Omental fat pad (tissue), 3 donors: ENCODE measurements at regions not wholly inside any gene's neighbourhood (a gene's known extent, or its start where the extent isn't known, plus 50 kb on each side); places are given as distances from the start of the nearest gene placed in this dataset.
"Not testable (repeated sequence)": the region's sequence is repeated elsewhere in the genome, so short reads cannot be mapped to it uniquely, and the experiment has no call there.

Experiments
- ATAC-seq: fragments of 150-250 bp; one replicate; pipeline ENCODE4 v1.9.1; 2016; ENCODE audit warnings: mild to moderate bottlenecking, moderate library complexity; ENCODE audit not compliant: low FRiP score
- DNase-seq: peaks from one replicate; pipeline ENCODE4 v3.0.0-alpha.2; 2019; ENCODE audit warnings: low spot score
- CTCF ChIP-seq, 3 donors: fragments of 450-650 bp; IDR thresholded peaks; one replicate each; pipeline ENCODE4 v1.5.1; 2016 to 2017; ENCODE audit warnings: antibody characterized with exemption in 3 of 3, mild to moderate bottlenecking in 3 of 3, moderate library complexity in 2 of 3

- no peak for DNase-seq
- peak; percentile 59 for ATAC-seq
- TF ChIP-seq CTCF (IDR thresholded peaks at IDR 0.05): no peak
Measured at GRCh38 chr20:30811885-30812671, 445.4 kb upstream of the DEFB115 start.

GRCh38 chr20:30812739-30813411, 444.6 kb upstream of the DEFB115 start:
- no peak for TF ChIP-seq CTCF (IDR thresholded peaks at IDR 0.05)
- DNase-seq (no peak), ATAC-seq (no peak)

DNA sequence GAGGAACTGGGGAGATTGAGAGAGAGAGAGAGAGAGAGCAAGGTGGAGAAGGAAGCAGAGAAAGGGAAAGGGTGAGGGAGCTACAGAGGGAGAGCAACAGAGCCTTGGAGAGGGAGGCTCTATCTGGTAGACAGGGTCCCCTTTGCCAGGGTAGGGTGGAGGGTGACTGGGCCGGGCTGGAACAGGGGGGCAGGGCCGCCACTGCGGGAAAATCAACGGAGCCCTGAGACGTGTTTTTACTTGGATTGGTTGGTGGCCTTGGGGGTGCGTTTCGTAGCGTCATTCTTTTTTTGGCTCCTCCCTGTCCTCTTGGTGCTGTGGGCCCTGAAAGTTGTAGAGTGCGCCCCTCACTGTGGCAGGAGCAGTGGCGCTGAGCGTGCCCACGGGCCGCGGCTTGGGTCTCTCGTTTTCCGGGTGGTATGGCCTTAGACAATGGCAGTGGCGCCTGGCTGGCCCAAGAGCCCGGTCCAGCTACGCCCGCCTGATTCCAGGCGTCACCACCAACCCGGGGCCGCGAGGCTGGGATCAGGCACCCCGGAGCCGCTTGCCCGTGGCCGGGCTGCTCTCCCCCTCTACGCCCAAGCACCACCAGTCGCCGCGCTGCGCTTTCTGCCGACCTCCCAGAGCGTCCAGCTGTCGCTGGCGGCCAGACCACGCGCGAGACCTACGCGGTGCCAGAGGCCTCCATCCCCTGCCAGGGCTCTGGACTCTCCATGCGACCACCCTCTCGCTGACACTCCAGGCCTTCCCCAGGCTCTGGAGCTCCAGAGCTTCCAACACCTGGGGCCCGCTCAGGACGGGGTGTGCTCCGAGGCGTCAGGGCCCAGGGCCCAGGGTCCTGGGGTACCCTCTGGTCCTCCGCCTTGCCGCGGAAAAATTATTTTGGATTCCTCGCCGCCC, 443.8 kb upstream of the DEFB115 start:
- ATAC-seq: peak; percentile 60
- DNase-seq: not testable (repeated sequence)

DNA sequence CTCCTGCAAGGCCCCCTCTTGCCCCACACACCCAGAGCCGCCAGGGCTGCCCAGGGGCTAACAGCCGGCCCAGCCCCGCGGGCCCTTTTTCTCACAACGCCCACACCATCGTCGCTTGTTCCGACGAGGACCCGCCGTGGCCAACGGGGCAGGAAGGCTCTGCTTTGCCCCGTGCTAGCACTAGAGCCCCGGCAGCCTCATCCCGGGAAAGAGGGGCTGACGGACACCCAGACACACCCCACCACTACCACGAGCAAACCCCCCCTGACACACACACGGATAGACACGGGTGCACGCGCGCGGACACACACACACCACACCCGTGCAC, 443.2 kb upstream of the DEFB115 start:
- peak; percentile 18 for ATAC-seq
- DNase-seq: not testable (repeated sequence)

DNA sequence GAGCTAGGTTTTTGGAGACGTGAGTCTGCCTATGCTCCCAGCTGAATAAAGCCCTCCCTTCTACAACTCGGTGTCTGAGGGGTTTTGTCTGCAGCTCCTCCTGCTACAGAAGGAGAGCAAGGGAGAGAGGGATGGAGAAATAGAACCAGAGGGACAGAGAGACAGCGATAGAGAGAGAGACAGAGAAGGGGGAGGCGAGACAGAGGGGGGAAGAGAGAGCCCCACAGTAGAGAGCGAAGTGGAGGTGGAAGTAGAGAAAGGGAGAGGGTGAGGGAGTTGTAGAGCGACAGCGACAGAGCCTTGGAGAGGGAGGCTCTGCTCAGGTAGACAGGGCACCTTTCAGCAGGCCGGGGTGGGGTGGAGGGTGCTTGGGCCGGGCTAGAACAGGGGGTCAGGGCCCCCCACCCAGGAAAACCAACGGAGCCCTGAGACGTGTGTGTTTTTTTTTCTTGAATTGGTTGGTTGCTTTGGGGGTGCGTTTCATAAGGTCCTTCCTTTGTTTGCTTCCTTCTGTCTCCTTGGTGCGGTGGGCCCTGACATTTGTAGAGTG, 442.4 kb upstream of the DEFB115 start:
- DNase-seq, ATAC-seq: not testable (repeated sequence)

DNA sequence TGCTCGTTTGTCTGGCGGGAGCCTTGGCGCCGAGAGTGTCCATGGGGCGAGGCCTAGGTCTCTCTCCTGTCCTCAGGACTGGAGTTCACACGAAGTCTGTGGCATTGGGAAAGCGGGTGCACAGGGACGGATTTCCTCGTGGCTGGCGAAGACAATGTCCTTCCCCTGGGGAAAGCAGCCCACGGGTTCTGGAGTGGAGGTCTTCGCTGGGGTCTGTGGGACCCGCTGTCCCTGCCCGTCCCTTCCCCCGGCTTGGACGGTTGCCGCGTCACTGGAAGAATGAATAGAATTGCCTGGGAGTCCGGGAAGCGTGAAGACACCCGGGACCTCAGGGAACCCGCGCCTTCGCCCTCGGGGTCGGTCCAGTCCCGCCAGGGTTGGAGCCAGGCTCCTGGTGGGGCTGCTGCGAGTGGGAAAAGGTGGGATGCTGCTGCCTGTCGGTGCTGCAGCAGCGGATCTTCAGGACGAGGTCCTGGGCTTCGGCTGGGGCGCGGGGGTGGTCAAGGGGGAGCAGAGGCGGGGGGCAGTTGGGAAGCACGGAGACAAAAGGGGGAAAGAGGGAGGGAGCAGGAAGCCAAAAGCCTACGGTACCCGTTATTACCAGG, 441.8 kb upstream of the DEFB115 start:
- ATAC-seq: peak; percentile 43
- DNase-seq: no peak
- no peak for TF ChIP-seq CTCF (IDR thresholded peaks at IDR 0.05)

DNA sequence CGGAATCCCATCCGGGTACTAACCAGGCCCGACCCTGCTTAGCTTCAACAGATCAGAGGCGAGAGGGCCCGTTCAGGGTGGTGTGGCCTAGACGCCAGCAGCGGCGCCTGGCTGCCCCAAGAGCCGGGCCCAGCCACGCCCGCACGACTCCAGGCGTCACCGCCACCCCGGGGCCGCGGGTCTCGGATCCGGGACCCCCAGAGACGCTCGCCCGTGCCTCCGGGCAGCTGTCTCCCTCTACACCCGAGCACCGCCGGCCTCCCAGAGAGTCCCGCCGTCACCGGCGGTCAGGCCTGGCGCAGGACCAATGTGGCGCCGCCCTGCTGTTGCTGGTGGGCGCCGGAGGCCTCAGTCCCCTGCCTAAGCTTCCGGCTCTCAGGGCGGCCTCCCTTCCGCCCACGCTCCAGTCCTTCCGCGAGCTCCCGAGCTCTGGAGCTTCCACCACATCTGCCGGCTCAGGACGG, 441.2 kb upstream of the DEFB115 start:
- DNase-seq: no peak
- ATAC-seq: peak; percentile 35
- no peak for TF ChIP-seq CTCF (IDR thresholded peaks at IDR 0.05)

DNA sequence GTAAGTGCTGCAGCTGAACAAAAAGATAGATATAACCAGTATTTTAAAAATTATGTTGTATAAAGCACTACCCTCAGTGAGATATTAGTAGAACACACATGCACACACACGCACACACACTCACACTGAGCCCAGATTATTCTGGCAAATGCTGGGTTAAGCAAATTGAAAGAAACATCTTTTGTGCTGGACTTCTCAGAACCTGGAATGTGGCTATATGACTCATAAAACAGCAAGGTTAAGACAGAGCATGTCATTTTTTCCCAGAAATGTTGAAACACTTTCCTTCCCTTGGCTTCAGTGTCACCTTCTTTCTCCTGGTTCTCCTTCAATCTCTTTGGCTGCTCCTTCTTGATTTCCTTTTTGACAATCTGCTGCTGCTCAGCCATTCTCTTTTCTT, 435.8 kb upstream of the DEFB115 start:
- DNase-seq, ATAC-seq: not testable (repeated sequence)

- not testable (repeated sequence) for ATAC-seq, DNase-seq
Measured at GRCh38 chr20:30824666-30825065, 432.8 kb upstream of the DEFB115 start.

- ATAC-seq, DNase-seq: not testable (repeated sequence)
Measured at GRCh38 chr20:30845923-30846322, 411.5 kb upstream of the DEFB115 start.

- not testable (repeated sequence) for DNase-seq
- ATAC-seq: peak; percentile 32
Measured at GRCh38 chr20:30868271-30868670, 389.2 kb upstream of the DEFB115 start.

GRCh38 chr20:30871127-30871526, 386.3 kb upstream of the DEFB115 start:
- ATAC-seq, DNase-seq: not testable (repeated sequence)

DNA sequence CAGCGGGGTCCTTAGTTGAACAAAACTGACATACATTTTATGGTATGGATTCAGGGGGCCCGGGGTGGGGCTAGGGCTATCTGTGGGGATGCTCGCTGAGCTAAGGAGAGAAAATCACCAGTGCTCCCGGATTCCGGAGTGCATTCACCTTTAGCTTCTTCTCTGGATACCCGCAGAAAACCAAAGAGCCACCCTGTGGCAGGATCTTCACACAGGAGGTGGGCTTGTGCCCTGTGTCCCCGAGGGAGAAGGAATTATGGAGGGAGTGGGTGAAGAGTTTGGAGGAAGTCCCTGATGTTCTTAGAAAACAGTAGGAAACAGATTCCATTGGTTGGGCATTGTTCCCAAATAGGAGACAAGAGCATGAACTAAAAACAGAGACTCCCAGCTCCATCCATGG, 385.2 kb upstream of the DEFB115 start:
- DNase-seq, ATAC-seq: not testable (repeated sequence)
